H1 (cell line): ENCODE measurements at regions not wholly inside any gene's neighbourhood (a gene's known extent, or its start where the extent isn't known, plus 50 kb on each side); places are given as distances from the start of the nearest gene placed in this dataset.

Source experiments
- CEBPB ChIP-seq: IDR thresholded peaks from 2 replicates; pipeline ENCODE4 v1.6.1; 2012; ENCODE audit warnings: low read depth, low read length
- CHD2 ChIP-seq: IDR thresholded peaks from 2 replicates; pipeline ENCODE4 v1.6.1; 2012; ENCODE audit warnings: low read length, improper control_type of control experiment
- CTCF ChIP-seq, 3 experiments: IDR thresholded peaks; 1 replicate in 2 of 3; 2 replicates in 1 of 3; pipeline versions ENCODE4 v1.5.1 to v1.6.1; 2011; ENCODE audit warnings: low read length in 3 of 3, mild to moderate bottlenecking in 3 of 3, inconsistent platforms in 2 of 3, low read depth in 1 of 3, moderate library complexity in 1 of 3; ENCODE audit not compliant: insufficient read depth in 1 of 3; ENCODE audit errors: control extremely low read depth in 1 of 3
- EP300 ChIP-seq, 2 experiments: IDR thresholded peaks; 1 replicate in 1 of 2; 2 replicates in 1 of 2; pipeline ENCODE4 v1.6.1; 2011 to 2012; ENCODE audit warnings: low read depth in 2 of 2, low read length in 2 of 2, mild to moderate bottlenecking in 2 of 2, borderline replicate concordance in 1 of 2, inconsistent platforms in 1 of 2, moderate library complexity in 1 of 2
- EZH2 ChIP-seq: fragments of 200-600 bp; sonication (generic); IDR thresholded peaks from 2 replicates; pipeline ENCODE4 v1.7.1; 2012; ENCODE audit warnings: low read depth, mild to moderate bottlenecking, moderate library complexity, low read length, inconsistent platforms; ENCODE audit not compliant: severe bottlenecking
- HDAC2 ChIP-seq, 2 experiments: fragments of 300-600 bp in 1 of 2; sonication (generic) in 1 of 2; IDR thresholded peaks; 2 replicates each; pipeline ENCODE4 v1.6.1; 2011 to 2012; ENCODE audit warnings: low read depth in 2 of 2, low read length in 2 of 2, mild to moderate bottlenecking in 2 of 2, moderate library complexity in 2 of 2, borderline replicate concordance in 1 of 2, inconsistent platforms in 1 of 2
- HDAC6 ChIP-seq: IDR thresholded peaks from one replicate; pipeline ENCODE4 v1.7.1; 2012; ENCODE audit warnings: low read depth, mild to moderate bottlenecking, inconsistent platforms, low read length, moderate library complexity
- JUND ChIP-seq: IDR thresholded peaks from 2 replicates; pipeline ENCODE4 v1.6.1; 2011; ENCODE audit warnings: mild to moderate bottlenecking, improper control_type of control experiment, low read length
- POLR2A ChIP-seq, 2 experiments: IDR thresholded peaks; 1 replicate in 1 of 2; 2 replicates in 1 of 2; pipeline ENCODE4 v1.6.1; 2011; ENCODE audit warnings: low read depth in 2 of 2, low read length in 2 of 2, mild to moderate bottlenecking in 2 of 2; ENCODE audit errors: control extremely low read depth in 1 of 2
- POLR2AphosphoS5 ChIP-seq: IDR thresholded peaks from 2 replicates; pipeline ENCODE4 v1.6.1; 2011; ENCODE audit warnings: low read depth, low read length
- POU5F1 ChIP-seq: IDR thresholded peaks from 2 replicates; pipeline ENCODE4 v1.6.1; 2011; ENCODE audit warnings: low read depth, mild to moderate bottlenecking, low read length, moderate library complexity
- SP1 ChIP-seq: IDR thresholded peaks from 2 replicates; pipeline ENCODE4 v1.6.1; 2011; ENCODE audit warnings: low read depth, low read length
- SUZ12 ChIP-seq: fragments of 200-600 bp; sonication (generic); IDR thresholded peaks from 2 replicates; pipeline ENCODE4 v1.6.1; 2012; ENCODE audit warnings: mild to moderate bottlenecking, inconsistent platforms, low read length, moderate library complexity, mixed read lengths
- ZNF274 ChIP-seq: IDR thresholded peaks from 2 replicates; pipeline ENCODE4 v1.7.0; 2012; ENCODE audit warnings: low read length, borderline replicate concordance; ENCODE audit errors: extremely low read depth

- TF ChIP-seq EZH2 = no peak
- TF ChIP-seq HDAC2 (IDR thresholded peaks at IDR 0.05; ENCODE audit: borderline replicate concordance in 1 of 2, low read depth in 2 of 2, low read length in 2 of 2) = no peak
- TF ChIP-seq POLR2AphosphoS5 = no peak
- no peak for TF ChIP-seq CEBPB
- no peak for TF ChIP-seq POU5F1
- TF ChIP-seq JUND = no peak
- TF ChIP-seq CTCF (IDR thresholded peaks at IDR 0.05; ENCODE audit: control extremely low read depth in 1 of 3, insufficient read depth in 1 of 3, low read depth in 1 of 3, low read length in 3 of 3) = no peak
- TF ChIP-seq ZNF274 = no peak
- TF ChIP-seq SP1 = no peak
- TF ChIP-seq HDAC6 = no peak
- no peak for TF ChIP-seq CHD2
- TF ChIP-seq POLR2A (IDR thresholded peaks at IDR 0.05; ENCODE audit: control extremely low read depth in 1 of 2, low read depth in 2 of 2, low read length in 2 of 2) = no peak
- no peak for TF ChIP-seq SUZ12
- no peak for TF ChIP-seq EP300 (IDR thresholded peaks at IDR 0.05; ENCODE audit: borderline replicate concordance in 1 of 2, low read depth in 2 of 2, low read length in 2 of 2)
Measured at GRCh38 chr3:159627229-159627628, 361.4 kb upstream of the IL12A start.
